OCI-LY1 (cell line): ENCODE measurements at regions not wholly inside any gene's neighbourhood (a gene's known extent, or its start where the extent isn't known, plus 50 kb on each side); places are given as distances from the start of the nearest gene placed in this dataset.
"Not testable (repeated sequence)": the region's sequence is repeated elsewhere in the genome, so short reads cannot be mapped to it uniquely, and the experiment has no call there.

Experiments used
- H2AFZ ChIP-seq: fragments of 200-600 bp; sonication (generic), shearing (Covaris generic); 2 replicates; pipeline ENCODE4 v1.6.0; 2014; ENCODE audit warnings: antibody characterized with exemption, mild to moderate bottlenecking, low read length
- H3F3A ChIP-seq: fragments of 200-600 bp; sonication (generic), shearing (Covaris generic); 2 replicates; pipeline ENCODE4 v1.6.0; 2014; ENCODE audit warnings: mild to moderate bottlenecking, antibody characterized with exemption, low read length, moderate library complexity; ENCODE audit not compliant: insufficient read depth
- H3K27ac ChIP-seq: fragments of 200-600 bp; sonication (generic); 2 replicates; pipeline ENCODE4 v1.5.1; 2014; ENCODE audit warnings: low read length, mixed run types, mild to moderate bottlenecking, low read depth; ENCODE audit not compliant: poor library complexity, severe bottlenecking
- H3K27me3 ChIP-seq: fragments of 200-600 bp; sonication (generic); 2 replicates; pipeline ENCODE4 v1.6.0; 2014; ENCODE audit warnings: antibody characterized with exemption, mild to moderate bottlenecking, low read length, moderate library complexity; ENCODE audit not compliant: insufficient read depth
- H3K36me3 ChIP-seq: fragments of 200-600 bp; sonication (generic); 2 replicates; pipeline ENCODE4 v1.6.1; 2014; ENCODE audit warnings: mild to moderate bottlenecking, antibody characterized with exemption, low read length, moderate library complexity, mixed read lengths; ENCODE audit not compliant: insufficient read depth
- H3K4me1 ChIP-seq: fragments of 200-600 bp; sonication (generic); 2 replicates; pipeline ENCODE4 v1.5.1; 2014; ENCODE audit warnings: mild to moderate bottlenecking, low read length, moderate library complexity; ENCODE audit not compliant: insufficient read depth, severe bottlenecking
- H3K4me2 ChIP-seq: fragments of 200-600 bp; sonication (generic), shearing (Covaris generic); 2 replicates; pipeline ENCODE4 v1.6.1; 2014; ENCODE audit warnings: low read length
- H3K4me3 ChIP-seq: fragments of 200-600 bp; sonication (generic); 2 replicates; pipeline ENCODE4 v1.5.1; 2014; ENCODE audit warnings: low read length, low read depth, mild to moderate bottlenecking, mixed read lengths; ENCODE audit not compliant: poor library complexity, severe bottlenecking
- H3K79me2 ChIP-seq: fragments of 200-600 bp; shearing (Covaris generic); 2 replicates; pipeline ENCODE4 v1.6.1; 2016; ENCODE audit warnings: mixed run types, low read length, mixed read lengths; ENCODE audit not compliant: insufficient read depth
- H3K9ac ChIP-seq: fragments of 200-600 bp; sonication (generic), shearing (Covaris generic); 2 replicates; pipeline ENCODE4 v1.6.1; 2014; ENCODE audit warnings: mild to moderate bottlenecking, low read length, mixed read lengths
- H3K9me2 ChIP-seq: fragments of 200-600 bp; sonication (generic), shearing (Covaris generic); 2 replicates; pipeline ENCODE4 v1.6.1; 2014; ENCODE audit warnings: low read depth, mild to moderate bottlenecking, low read length, mixed read lengths
- H3K9me3 ChIP-seq: fragments of 200-600 bp; shearing (Covaris generic); 2 replicates; pipeline ENCODE4 v1.6.1; 2014; ENCODE audit warnings: low read length, mixed read lengths
- H4K20me1 ChIP-seq: fragments of 200-600 bp; sonication (generic), shearing (Covaris generic); 2 replicates; pipeline ENCODE4 v1.6.0; 2016; ENCODE audit warnings: mild to moderate bottlenecking, low read length; ENCODE audit not compliant: insufficient read depth
- CTCF ChIP-seq: fragments of 200-600 bp; sonication (generic), shearing (Covaris generic); IDR thresholded peaks from 2 replicates; pipeline ENCODE4 v1.5.1; 2017; ENCODE audit warnings: mild to moderate bottlenecking, antibody characterized with exemption, low read length, moderate library complexity, mixed read lengths
- EZH2 ChIP-seq: fragments of 200-600 bp; sonication (generic), shearing (Covaris generic); IDR thresholded peaks from 2 replicates; pipeline ENCODE4 v1.8.0; 2017; ENCODE audit warnings: borderline replicate concordance, mixed run types, mild to moderate bottlenecking, antibody characterized with exemption, low read length, moderate library complexity, mixed read lengths

GRCh38 chr3:170808041-170808440, 62.0 kb downstream of the RPL22L1 start:
- H4K20me1 ChIP-seq: no peaks in the 10 kb centered on the region
- H3F3A ChIP-seq: no peaks in the 10 kb centered on the region
- H3K79me2 ChIP-seq: no peaks in the 10 kb centered on the region
- H3K36me3 ChIP-seq: no peaks in the 10 kb centered on the region
- H3K27me3 ChIP-seq: no peaks in the 10 kb centered on the region; the same call in 1 of the 2 replicates
- no peak for TF ChIP-seq EZH2
- no peak for TF ChIP-seq CTCF
- no peak overlapping the region for H3K4me2 ChIP-seq
- H3K4me1 ChIP-seq: no peaks in the 10 kb centered on the region
- H3K9me3 ChIP-seq: no peaks in the 10 kb centered on the region
- H3K9ac ChIP-seq: no peak overlapping the region
- no peaks in the 10 kb centered on the region for H3K9me2 ChIP-seq
- H2AFZ ChIP-seq: no peak overlapping the region
- H3K27ac ChIP-seq: no peak overlapping the region
- no peak overlapping the region for H3K4me3 ChIP-seq

DNA sequence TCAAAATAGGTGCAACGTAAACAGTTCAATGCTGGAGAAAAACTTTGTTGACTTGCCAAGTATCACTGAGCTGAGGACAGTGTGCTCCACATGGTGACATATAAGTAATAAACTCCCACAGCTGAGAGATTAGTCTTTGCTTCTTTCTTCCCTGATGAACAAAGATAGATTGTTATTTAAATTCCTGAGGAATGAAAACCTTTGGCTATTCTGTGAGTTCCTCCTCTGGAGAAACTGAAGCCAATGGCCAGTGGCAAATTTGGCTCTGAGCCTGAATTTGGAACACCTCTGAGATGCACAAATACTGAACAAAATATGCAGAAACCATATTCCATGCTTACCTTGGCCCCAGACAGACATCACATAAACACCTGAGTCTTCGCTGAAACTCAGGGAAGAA, 63.3 kb downstream of the RPL22L1 start:
- Histone ChIP-seq H3K4me1 (no peaks in the 10 kb centered on the region), H3F3A (no peaks in the 10 kb centered on the region), H3K27me3 (no peaks in the 10 kb centered on the region; the same call in 1 of the 2 replicates), H2AFZ (no peak overlapping the region), H3K4me3 (no peak overlapping the region), H3K4me2 (no peak overlapping the region), H3K27ac (no peak overlapping the region), H3K9me3 (no peaks in the 10 kb centered on the region), H3K79me2 (no peaks in the 10 kb centered on the region), H3K9me2 (no peaks in the 10 kb centered on the region), H4K20me1 (no peaks in the 10 kb centered on the region), H3K9ac (no peak overlapping the region), H3K36me3 (no peaks in the 10 kb centered on the region)
- TF ChIP-seq CTCF: no peak
- no peak for TF ChIP-seq EZH2

DNA sequence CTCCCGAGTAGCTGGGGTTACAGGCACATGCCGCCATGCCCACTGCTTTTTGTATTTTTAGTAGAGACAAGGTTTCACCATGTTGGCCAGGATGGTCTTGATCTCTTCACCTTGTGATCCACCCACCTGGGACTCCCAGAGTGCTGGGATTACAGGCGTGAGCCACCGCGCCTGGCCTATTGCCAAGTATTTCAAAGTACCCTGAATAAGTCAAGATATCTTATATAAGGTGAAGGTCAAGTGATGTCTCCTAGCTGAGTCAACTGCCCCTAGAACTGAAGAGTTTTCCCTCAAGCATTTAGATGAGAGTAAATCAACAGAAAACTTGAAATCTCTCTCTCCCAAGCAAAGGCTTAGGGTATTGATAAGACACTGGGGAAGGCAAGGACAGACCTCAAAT, 63.9 kb downstream of the RPL22L1 start:
- Histone ChIP-seq H3K4me1 (no peaks in the 10 kb centered on the region), H3K36me3 (no peaks in the 10 kb centered on the region), H3K27me3 (no peaks in the 10 kb centered on the region; the same call in 1 of the 2 replicates), H3K4me2 (no peak overlapping the region), H3K79me2 (no peaks in the 10 kb centered on the region), H4K20me1 (no peaks in the 10 kb centered on the region), H3K9ac (no peak overlapping the region), H3K4me3 (no peak overlapping the region), H3K9me3 (no peaks in the 10 kb centered on the region), H3F3A (no peaks in the 10 kb centered on the region), H2AFZ (no peak overlapping the region), H3K27ac (no peak overlapping the region), H3K9me2 (no peaks in the 10 kb centered on the region)
- TF ChIP-seq EZH2 (no peak), CTCF (no peak)

DNA sequence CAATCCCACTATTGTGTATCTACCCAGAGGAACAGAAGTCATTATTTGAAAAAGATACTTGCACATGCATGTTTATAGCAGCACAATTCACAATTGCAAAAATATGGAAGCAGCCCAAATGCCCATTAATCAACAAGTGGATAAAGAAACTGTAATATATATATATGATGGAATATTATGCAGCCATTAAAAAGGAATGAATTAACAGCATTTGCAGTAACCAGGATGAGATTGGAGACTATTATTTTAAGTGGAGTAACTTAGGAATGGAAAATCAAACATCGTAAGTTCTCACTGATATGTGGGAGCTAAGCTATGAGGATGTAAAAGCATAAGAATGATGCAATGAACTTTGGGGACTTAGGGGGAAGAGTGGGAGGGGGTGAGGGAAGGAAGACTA, 64.7 kb downstream of the RPL22L1 start:
- not testable (repeated sequence) for H4K20me1 ChIP-seq, H3K9me2 ChIP-seq, H3K9me3 ChIP-seq, H3K27me3 ChIP-seq, H2AFZ ChIP-seq, H3K4me2 ChIP-seq, H3K4me1 ChIP-seq, H3K4me3 ChIP-seq, H3K36me3 ChIP-seq, H3K9ac ChIP-seq, H3K27ac ChIP-seq, H3K79me2 ChIP-seq, H3F3A ChIP-seq

GRCh38 chr3:170804634-170805033, 65.4 kb downstream of the RPL22L1 start:
- not testable (repeated sequence) for H3F3A ChIP-seq, H2AFZ ChIP-seq, H4K20me1 ChIP-seq, H3K27me3 ChIP-seq, H3K36me3 ChIP-seq, H3K4me1 ChIP-seq, H3K4me3 ChIP-seq, H3K4me2 ChIP-seq, H3K79me2 ChIP-seq, H3K9me2 ChIP-seq, H3K9ac ChIP-seq, H3K9me3 ChIP-seq, H3K27ac ChIP-seq
